ENCODE measurements at regions not wholly inside any gene's neighbourhood (a gene's known extent, or its start where the extent isn't known, plus 50 kb on each side); places are given as distances from the start of the nearest gene placed in this dataset.

DNA sequence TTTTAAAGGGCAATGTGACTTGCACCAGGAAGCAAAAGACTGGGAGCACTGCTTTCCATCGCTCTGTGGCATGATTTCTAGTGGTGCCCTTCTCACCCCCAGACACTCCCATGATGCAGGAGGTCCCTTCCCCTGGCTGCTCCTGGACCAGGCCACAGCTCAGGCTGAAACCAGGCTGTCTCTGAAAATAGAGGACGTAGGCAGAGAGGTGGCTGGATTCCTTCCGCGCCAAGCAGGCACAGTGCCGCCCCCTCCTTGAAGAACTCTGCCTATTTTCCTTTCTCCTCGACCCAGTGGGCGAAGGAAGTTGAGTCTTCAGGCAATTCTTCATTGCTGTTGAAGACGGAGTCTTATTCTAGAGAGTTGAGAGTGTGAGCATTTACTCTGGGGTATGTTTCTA, 489.4 kb upstream of the TBL1XR1 start:
- Histone ChIP-seq H3K27ac (ENCODE audit: low read depth in 1 of 2, low read length in 2 of 2) (no peak overlapping the region), H3K36me3 (ENCODE audit: control insufficient read depth in 4 of 4, insufficient read depth in 3 of 4, low read depth in 1 of 4, low read length in 3 of 4) (no peaks in the 10 kb centered on the region), H3K27me3 (ENCODE audit: control insufficient read depth in 4 of 4, insufficient read depth in 4 of 4, low read length in 3 of 4) (no peaks in the 10 kb centered on the region), H3K9ac (ENCODE audit: low read depth in 1 of 2, low read length in 2 of 2) (no peak overlapping the region), H3K4me3 (ENCODE audit: low read depth in 1 of 3, low read length in 3 of 3) (no peak overlapping the region), H3K4me1 (ENCODE audit: control insufficient read depth in 4 of 4, insufficient read depth in 4 of 4, low read length in 3 of 4) (no peaks in the 10 kb centered on the region), H3K9me3 (ENCODE audit: control insufficient read depth in 4 of 4, low read length in 3 of 4) (no peaks in the 10 kb centered on the region)
- WGBS, result 93% methylated on average over 8 of the region's 8 CpGs
- TF ChIP-seq, protein P1, sequence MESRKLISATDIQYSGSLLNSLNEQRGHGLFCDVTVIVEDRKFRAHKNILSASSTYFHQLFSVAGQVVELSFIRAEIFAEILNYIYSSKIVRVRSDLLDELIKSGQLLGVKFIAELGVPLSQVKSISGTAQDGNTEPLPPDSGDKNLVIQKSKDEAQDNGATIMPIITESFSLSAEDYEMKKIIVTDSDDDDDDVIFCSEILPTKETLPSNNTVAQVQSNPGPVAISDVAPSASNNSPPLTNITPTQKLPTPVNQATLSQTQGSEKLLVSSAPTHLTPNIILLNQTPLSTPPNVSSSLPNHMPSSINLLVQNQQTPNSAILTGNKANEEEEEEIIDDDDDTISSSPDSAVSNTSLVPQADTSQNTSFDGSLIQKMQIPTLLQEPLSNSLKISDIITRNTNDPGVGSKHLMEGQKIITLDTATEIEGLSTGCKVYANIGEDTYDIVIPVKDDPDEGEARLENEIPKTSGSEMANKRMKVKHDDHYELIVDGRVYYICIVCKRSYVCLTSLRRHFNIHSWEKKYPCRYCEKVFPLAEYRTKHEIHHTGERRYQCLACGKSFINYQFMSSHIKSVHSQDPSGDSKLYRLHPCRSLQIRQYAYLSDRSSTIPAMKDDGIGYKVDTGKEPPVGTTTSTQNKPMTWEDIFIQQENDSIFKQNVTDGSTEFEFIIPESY (IDR thresholded peaks at IDR 0.05), result no peak
- TF ChIP-seq, protein P2, sequence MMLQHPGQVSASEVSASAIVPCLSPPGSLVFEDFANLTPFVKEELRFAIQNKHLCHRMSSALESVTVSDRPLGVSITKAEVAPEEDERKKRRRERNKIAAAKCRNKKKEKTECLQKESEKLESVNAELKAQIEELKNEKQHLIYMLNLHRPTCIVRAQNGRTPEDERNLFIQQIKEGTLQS (IDR thresholded peaks at IDR 0.05), result no peak
- no peak for TF ChIP-seq SP1 (IDR thresholded peaks at IDR 0.05)
- TF ChIP-seq, protein P3, sequence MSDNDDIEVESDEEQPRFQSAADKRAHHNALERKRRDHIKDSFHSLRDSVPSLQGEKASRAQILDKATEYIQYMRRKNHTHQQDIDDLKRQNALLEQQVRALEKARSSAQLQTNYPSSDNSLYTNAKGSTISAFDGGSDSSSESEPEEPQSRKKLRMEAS (IDR thresholded peaks at IDR 0.05), result no peak
- TF ChIP-seq TAF1 (conservative IDR thresholded peaks at IDR 0.05), result no peak
- no peak for TF ChIP-seq HNF4A (conservative IDR thresholded peaks at IDR 0.05)
- no peak for TF ChIP-seq RXRA (IDR thresholded peaks at IDR 0.05)
- TF ChIP-seq FOXA1 (IDR thresholded peaks at IDR 0.05), result no peak
- TF ChIP-seq HNF4G (IDR thresholded peaks at IDR 0.05), result no peak
- TF ChIP-seq FOXA2 (IDR thresholded peaks at IDR 0.05), result no peak
- TF ChIP-seq, protein P4, sequence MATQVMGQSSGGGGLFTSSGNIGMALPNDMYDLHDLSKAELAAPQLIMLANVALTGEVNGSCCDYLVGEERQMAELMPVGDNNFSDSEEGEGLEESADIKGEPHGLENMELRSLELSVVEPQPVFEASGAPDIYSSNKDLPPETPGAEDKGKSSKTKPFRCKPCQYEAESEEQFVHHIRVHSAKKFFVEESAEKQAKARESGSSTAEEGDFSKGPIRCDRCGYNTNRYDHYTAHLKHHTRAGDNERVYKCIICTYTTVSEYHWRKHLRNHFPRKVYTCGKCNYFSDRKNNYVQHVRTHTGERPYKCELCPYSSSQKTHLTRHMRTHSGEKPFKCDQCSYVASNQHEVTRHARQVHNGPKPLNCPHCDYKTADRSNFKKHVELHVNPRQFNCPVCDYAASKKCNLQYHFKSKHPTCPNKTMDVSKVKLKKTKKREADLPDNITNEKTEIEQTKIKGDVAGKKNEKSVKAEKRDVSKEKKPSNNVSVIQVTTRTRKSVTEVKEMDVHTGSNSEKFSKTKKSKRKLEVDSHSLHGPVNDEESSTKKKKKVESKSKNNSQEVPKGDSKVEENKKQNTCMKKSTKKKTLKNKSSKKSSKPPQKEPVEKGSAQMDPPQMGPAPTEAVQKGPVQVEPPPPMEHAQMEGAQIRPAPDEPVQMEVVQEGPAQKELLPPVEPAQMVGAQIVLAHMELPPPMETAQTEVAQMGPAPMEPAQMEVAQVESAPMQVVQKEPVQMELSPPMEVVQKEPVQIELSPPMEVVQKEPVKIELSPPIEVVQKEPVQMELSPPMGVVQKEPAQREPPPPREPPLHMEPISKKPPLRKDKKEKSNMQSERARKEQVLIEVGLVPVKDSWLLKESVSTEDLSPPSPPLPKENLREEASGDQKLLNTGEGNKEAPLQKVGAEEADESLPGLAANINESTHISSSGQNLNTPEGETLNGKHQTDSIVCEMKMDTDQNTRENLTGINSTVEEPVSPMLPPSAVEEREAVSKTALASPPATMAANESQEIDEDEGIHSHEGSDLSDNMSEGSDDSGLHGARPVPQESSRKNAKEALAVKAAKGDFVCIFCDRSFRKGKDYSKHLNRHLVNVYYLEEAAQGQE (IDR thresholded peaks at IDR 0.05), result no peak
- DNase-seq (ENCODE audit: low spot score), result no peak

DNA sequence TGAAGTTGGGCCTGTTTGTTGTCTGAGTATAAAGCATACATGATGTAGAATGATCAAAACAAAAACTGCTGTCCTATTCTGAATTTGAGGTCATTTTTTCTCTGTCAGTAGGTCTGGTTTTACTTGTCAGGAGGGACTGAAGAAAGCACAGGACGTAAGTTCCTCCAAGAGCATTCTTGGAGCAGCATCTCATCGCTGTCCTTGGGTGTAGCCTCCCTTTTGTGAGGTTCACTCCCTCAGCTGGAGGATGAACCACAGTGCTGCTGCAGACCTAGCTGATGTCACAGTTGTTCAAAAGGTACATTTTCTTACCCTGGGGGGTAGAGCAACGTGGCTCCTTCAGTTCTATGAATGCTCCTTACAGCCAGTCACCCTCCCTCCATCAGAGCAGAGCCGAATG, 490.0 kb upstream of the TBL1XR1 start:
- 91% methylated on average over 4 of the region's 4 CpGs for WGBS
- DNase-seq (ENCODE audit: low spot score), result no peak
- TF ChIP-seq TAF1 (conservative IDR thresholded peaks at IDR 0.05), result no peak
- TF ChIP-seq, protein P3 (IDR thresholded peaks at IDR 0.05), result no peak
- TF ChIP-seq JUND (IDR thresholded peaks at IDR 0.05), result no peak
- no peak for TF ChIP-seq FOXA2 (IDR thresholded peaks at IDR 0.05)
- TF ChIP-seq SP1 (IDR thresholded peaks at IDR 0.05), result no peak
- no peak for TF ChIP-seq GABPA (IDR thresholded peaks at IDR 0.05 in 1 of 2, conservative IDR thresholded peaks at IDR 0.05 in 1 of 2)
- no peak for TF ChIP-seq NR2F2 (IDR thresholded peaks at IDR 0.05)
- TF ChIP-seq, protein P4 (IDR thresholded peaks at IDR 0.05), result no peak
- no peak for TF ChIP-seq YY1 (IDR thresholded peaks at IDR 0.05)
- TF ChIP-seq RXRA (IDR thresholded peaks at IDR 0.05), result no peak
- no peak for TF ChIP-seq HNF4A (conservative IDR thresholded peaks at IDR 0.05)
- TF ChIP-seq, protein P2 (IDR thresholded peaks at IDR 0.05), result no peak
- H3K9ac ChIP-seq (ENCODE audit: low read depth in 1 of 2, low read length in 2 of 2), result no peak overlapping the region
- H3K4me1 ChIP-seq (ENCODE audit: control insufficient read depth in 4 of 4, insufficient read depth in 4 of 4, low read length in 3 of 4), result no peaks in the 10 kb centered on the region
- no peak overlapping the region for H3K4me3 ChIP-seq (ENCODE audit: low read depth in 1 of 3, low read length in 3 of 3)
- H3K27ac ChIP-seq (ENCODE audit: low read depth in 1 of 2, low read length in 2 of 2), result no peak overlapping the region
- H3K27me3 ChIP-seq (ENCODE audit: control insufficient read depth in 4 of 4, insufficient read depth in 4 of 4, low read length in 3 of 4), result no peaks in the 10 kb centered on the region
- no peaks in the 10 kb centered on the region for H3K9me3 ChIP-seq (ENCODE audit: control insufficient read depth in 4 of 4, low read length in 3 of 4)
- H3K36me3 ChIP-seq (ENCODE audit: control insufficient read depth in 4 of 4, insufficient read depth in 3 of 4, low read depth in 1 of 4, low read length in 3 of 4), result no peaks in the 10 kb centered on the region
